ENCODE measurements at regions not wholly inside any gene's neighbourhood (a gene's known extent, or its start where the extent isn't known, plus 50 kb on each side); places are given as distances from the start of the nearest gene placed in this dataset.

GRCh38 chr10:118500477-118501104 lies 94.9 kb downstream of the PRLHR start:
- no peak for DNase-seq

GRCh38 chr10:118499186-118499585 lies 96.3 kb downstream of the PRLHR start:
- DNase-seq: no peak

- DNase-seq: no peak
These were observed 96.8 kb downstream of the PRLHR start for GRCh38 chr10:118498623-118499022.

GRCh38 chr10:118497227-118497626 lies 98.2 kb downstream of the PRLHR start:
- no peak for DNase-seq

GRCh38 chr10:118496525-118496924 lies 98.9 kb downstream of the PRLHR start:
- DNase-seq: no peak

- DNase-seq: no peak
These were observed 99.9 kb downstream of the PRLHR start for GRCh38 chr10:118495499-118495898.

- no peak for DNase-seq
These were observed 104.4 kb downstream of the PRLHR start for GRCh38 chr10:118491055-118491454.

GRCh38 chr10:118488710-118489497 lies 106.5 kb downstream of the PRLHR start:
- no peak for DNase-seq

- no peak for DNase-seq
These were observed 109.8 kb downstream of the PRLHR start for GRCh38 chr10:118485641-118486040.

GRCh38 chr10:118484152-118484871 lies 111.1 kb downstream of the PRLHR start:
- no peak for DNase-seq

- no peak for DNase-seq
These were observed 112.0 kb downstream of the PRLHR start for GRCh38 chr10:118483496-118483895.

- DNase-seq: no peak
These were observed 112.8 kb downstream of the PRLHR start for GRCh38 chr10:118482393-118483331.

- DNase-seq: no peak
These were observed 113.6 kb downstream of the PRLHR start for GRCh38 chr10:118481871-118482270.

GRCh38 chr10:118475214-118475613 lies 120.2 kb downstream of the PRLHR start:
- no peak for DNase-seq

- no peak for DNase-seq
These were observed 121.3 kb downstream of the PRLHR start for GRCh38 chr10:118474111-118474510.

GRCh38 chr10:118473305-118473960 lies 122.0 kb downstream of the PRLHR start:
- no peak for DNase-seq

GRCh38 chr10:118472415-118473304 lies 122.8 kb downstream of the PRLHR start:
- DNase-seq: no peak

- no peak for DNase-seq
These were observed 123.6 kb downstream of the PRLHR start for GRCh38 chr10:118471863-118472262.

- no peak for DNase-seq
These were observed 125.0 kb downstream of the PRLHR start for GRCh38 chr10:118470470-118470869.

GRCh38 chr10:118467200-118467599 lies 125.1 kb upstream of the FAM204A start:
- peak in 1 of 2 experiments; percentile 18 for DNase-seq

- no peak for DNase-seq
These were observed 123.3 kb upstream of the FAM204A start for GRCh38 chr10:118465300-118465874.
